Spleen (tissue), 7 donors: ENCODE measurements at regions not wholly inside any gene's neighbourhood (a gene's known extent, or its start where the extent isn't known, plus 50 kb on each side); places are given as distances from the start of the nearest gene placed in this dataset.

Experiments
- POLR2A ChIP-seq, 3 donors: fragments of 450-650 bp; IDR thresholded peaks; one replicate each; pipeline ENCODE4 v1.5.1; 2017; ENCODE audit warnings: antibody characterized with exemption in 3 of 3, mild to moderate bottlenecking in 1 of 3
- POLR2AphosphoS5 ChIP-seq, 3 donors: sonication (generic); formaldehyde crosslinking; IDR thresholded peaks; one replicate each; pipeline ENCODE4 v1.5.1; 2017; ENCODE audit warnings: antibody characterized with exemption in 3 of 3
- TF ChIP-seq, protein P1 (sequence below), 11 experiments: fragments of 200-600 bp in 7 of 11; fragments of 450-650 bp in 4 of 11; sonication (generic) in 4 of 11; IDR thresholded peaks in 8 of 11; conservative IDR thresholded peaks in 3 of 11; 1 replicate in 7 of 11; 2 replicates in 4 of 11; pipeline versions ENCODE4 v1.4.0 to v1.8.0; 2016 to 2021; ENCODE audit warnings: antibody characterized with exemption in 11 of 11, inconsistent platforms in 4 of 11, mild to moderate bottlenecking in 1 of 11
- donor health status: DM: no; HTN: no; CAD: no; lungs with moderate emphysema.
- donor health status: DM: no; HTN: no; CAD: no.
- donor health status: DM: no; HTN: no; CAD: no.

- TF ChIP-seq, protein P1, sequence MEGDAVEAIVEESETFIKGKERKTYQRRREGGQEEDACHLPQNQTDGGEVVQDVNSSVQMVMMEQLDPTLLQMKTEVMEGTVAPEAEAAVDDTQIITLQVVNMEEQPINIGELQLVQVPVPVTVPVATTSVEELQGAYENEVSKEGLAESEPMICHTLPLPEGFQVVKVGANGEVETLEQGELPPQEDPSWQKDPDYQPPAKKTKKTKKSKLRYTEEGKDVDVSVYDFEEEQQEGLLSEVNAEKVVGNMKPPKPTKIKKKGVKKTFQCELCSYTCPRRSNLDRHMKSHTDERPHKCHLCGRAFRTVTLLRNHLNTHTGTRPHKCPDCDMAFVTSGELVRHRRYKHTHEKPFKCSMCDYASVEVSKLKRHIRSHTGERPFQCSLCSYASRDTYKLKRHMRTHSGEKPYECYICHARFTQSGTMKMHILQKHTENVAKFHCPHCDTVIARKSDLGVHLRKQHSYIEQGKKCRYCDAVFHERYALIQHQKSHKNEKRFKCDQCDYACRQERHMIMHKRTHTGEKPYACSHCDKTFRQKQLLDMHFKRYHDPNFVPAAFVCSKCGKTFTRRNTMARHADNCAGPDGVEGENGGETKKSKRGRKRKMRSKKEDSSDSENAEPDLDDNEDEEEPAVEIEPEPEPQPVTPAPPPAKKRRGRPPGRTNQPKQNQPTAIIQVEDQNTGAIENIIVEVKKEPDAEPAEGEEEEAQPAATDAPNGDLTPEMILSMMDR (IDR thresholded peaks at IDR 0.05 in 8 of 11, conservative IDR thresholded peaks at IDR 0.05 in 3 of 11) = no peak
- no peak for TF ChIP-seq POLR2AphosphoS5 (IDR thresholded peaks at IDR 0.05)
- TF ChIP-seq POLR2A (IDR thresholded peaks at IDR 0.05) = no peak
These were observed 56.1 kb downstream of the ATXN3L start for GRCh38 chrX:13263560-13264251.
